Ovary (tissue), 3 donors: ENCODE measurements at regions not wholly inside any gene's neighbourhood (a gene's known extent, or its start where the extent isn't known, plus 50 kb on each side); places are given as distances from the start of the nearest gene placed in this dataset.

ENCODE experiments used
- CTCF ChIP-seq, 3 donors: fragments of 450-650 bp in 2 of 3; fragments of 200-600 bp in 1 of 3; IDR thresholded peaks; one replicate each; pipeline versions ENCODE4 v1.5.1 to v1.8.0; 2016 to 2022; ENCODE audit warnings: antibody characterized with exemption in 3 of 3, mild to moderate bottlenecking in 1 of 3
- EP300 ChIP-seq: sonication (generic); formaldehyde crosslinking; IDR thresholded peaks from one replicate; pipeline ENCODE4 v1.6.1; 2017; ENCODE audit warnings: antibody characterized with exemption
- POLR2A ChIP-seq: fragments of 450-650 bp; IDR thresholded peaks from one replicate; pipeline ENCODE4 v1.6.1; 2017; ENCODE audit warnings: antibody characterized with exemption, mild to moderate bottlenecking, moderate library complexity
- donor health status: DM: no; HTN: no; CAD: no.

GRCh38 chr18:78407466-78407844 lies 572.2 kb upstream of the SALL3 start:
- no peak for TF ChIP-seq CTCF (IDR thresholded peaks at IDR 0.05)
- TF ChIP-seq POLR2A, result no peak
- no peak for TF ChIP-seq EP300
